Gastroesophageal sphincter (tissue), 4 donors: ENCODE measurements at regions not wholly inside any gene's neighbourhood (a gene's known extent, or its start where the extent isn't known, plus 50 kb on each side); places are given as distances from the start of the nearest gene placed in this dataset.

Experiments
- ATAC-seq: fragments of 150-250 bp; one replicate; pipeline ENCODE4 v1.9.1; 2016; ENCODE audit warnings: mild to moderate bottlenecking, moderate library complexity
- H3K27ac ChIP-seq, 4 donors: fragments of 200-600 bp; sonication (generic) in 3 of 4; 1 replicate in 3 of 4; 2 replicates in 1 of 4; pipeline ENCODE4 v1.5.1; 2016 to 2019
- H3K27me3 ChIP-seq: fragments of 200-600 bp; sonication (generic); one replicate; pipeline ENCODE4 v1.5.1; 2019
- H3K36me3 ChIP-seq, 2 donors: fragments of 200-600 bp; sonication (generic); one replicate each; pipeline ENCODE4 v1.5.1; 2019; ENCODE audit warnings: control low read depth in 1 of 2
- H3K4me1 ChIP-seq, 3 donors: fragments of 200-600 bp; sonication (generic); 1 replicate in 2 of 3; 2 replicates in 1 of 3; pipeline ENCODE4 v1.5.1; 2016 to 2019; ENCODE audit warnings: control low read depth in 2 of 3
- H3K4me3 ChIP-seq, 2 donors: fragments of 200-600 bp; sonication (generic); one replicate each; pipeline ENCODE4 v1.5.1; 2019; ENCODE audit warnings: mild to moderate bottlenecking in 1 of 2, moderate library complexity in 1 of 2
- H3K9me3 ChIP-seq, 3 donors: fragments of 200-600 bp; sonication (generic); one replicate each; pipeline ENCODE4 v1.5.1; 2017 to 2019; ENCODE audit warnings: control low read depth in 2 of 3
- EP300 ChIP-seq: sonication (generic); formaldehyde crosslinking; IDR thresholded peaks from one replicate; pipeline ENCODE4 v1.6.1; 2017; ENCODE audit warnings: antibody characterized with exemption, mild to moderate bottlenecking
- POLR2A ChIP-seq, 2 donors: fragments of 450-650 bp; IDR thresholded peaks; one replicate each; pipeline ENCODE4 v1.6.1; 2017; ENCODE audit warnings: antibody characterized with exemption in 2 of 2, mild to moderate bottlenecking in 2 of 2, moderate library complexity in 1 of 2
- POLR2AphosphoS5 ChIP-seq: sonication (generic); formaldehyde crosslinking; IDR thresholded peaks from one replicate; pipeline ENCODE4 v1.6.1; 2017; ENCODE audit warnings: antibody characterized with exemption
- WGBS, 2 donors: methylation state at CpG; one replicate each; pipeline ENCODE4 v1.1.5; 2018; ENCODE audit warnings: low coverage in 1 of 2; 5-methylcytosine and 5-hydroxymethylcytosine counted together
- TF ChIP-seq, protein P1 (sequence below), 4 experiments: fragments of 200-600 bp in 2 of 4; fragments of 450-650 bp in 2 of 4; sonication (generic) in 1 of 4; IDR thresholded peaks; one replicate each; pipeline ENCODE4 v1.5.1; 2017 to 2019; ENCODE audit warnings: antibody characterized with exemption in 4 of 4, mild to moderate bottlenecking in 2 of 4, moderate library complexity in 2 of 4

DNA sequence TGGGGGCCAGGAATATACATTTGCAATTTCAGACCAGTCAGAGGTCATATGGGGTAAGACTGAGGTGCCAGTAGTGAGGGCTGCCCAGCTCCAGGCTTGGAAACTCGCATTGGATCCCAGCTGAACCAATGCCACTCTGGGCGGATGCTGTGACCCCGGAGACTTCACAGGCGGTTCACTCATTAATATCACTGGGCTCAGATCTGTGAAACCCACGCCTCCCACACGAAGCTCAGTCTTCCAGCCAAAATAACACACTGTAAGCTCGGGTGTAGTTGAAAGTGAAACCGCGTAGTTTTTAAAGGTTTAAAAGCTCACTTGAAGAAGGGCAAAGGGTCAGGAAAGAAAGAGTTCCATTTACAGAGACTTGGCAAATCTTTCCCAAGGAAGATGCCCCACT lies 254.8 kb downstream of the FOXL1 start:
- H3K4me1 ChIP-seq, result peaks cover 0 to 9% (median 0%) of the 10 kb centered on the region in 3 donors
- H3K9me3 ChIP-seq, result peaks cover 0 to under 1% (median 0%) of the 10 kb centered on the region in 3 donors
- H3K27ac ChIP-seq, result peak overlapping the region in 1 of 4 donors; percentile 20
- H3K36me3 ChIP-seq, result no peaks in the 10 kb centered on the region
- peaks cover 22% of the 10 kb centered on the region for H3K27me3 ChIP-seq
- 41% methylated on average over 9 of the region's 9 CpGs; no CpG with 5 or more reads in 1 of the 2 donors for WGBS, 2 donors
- TF ChIP-seq EP300 (no peak), POLR2A (IDR thresholded peaks at IDR 0.05) (no peak), POLR2AphosphoS5 (no peak)
- TF ChIP-seq, protein P1, sequence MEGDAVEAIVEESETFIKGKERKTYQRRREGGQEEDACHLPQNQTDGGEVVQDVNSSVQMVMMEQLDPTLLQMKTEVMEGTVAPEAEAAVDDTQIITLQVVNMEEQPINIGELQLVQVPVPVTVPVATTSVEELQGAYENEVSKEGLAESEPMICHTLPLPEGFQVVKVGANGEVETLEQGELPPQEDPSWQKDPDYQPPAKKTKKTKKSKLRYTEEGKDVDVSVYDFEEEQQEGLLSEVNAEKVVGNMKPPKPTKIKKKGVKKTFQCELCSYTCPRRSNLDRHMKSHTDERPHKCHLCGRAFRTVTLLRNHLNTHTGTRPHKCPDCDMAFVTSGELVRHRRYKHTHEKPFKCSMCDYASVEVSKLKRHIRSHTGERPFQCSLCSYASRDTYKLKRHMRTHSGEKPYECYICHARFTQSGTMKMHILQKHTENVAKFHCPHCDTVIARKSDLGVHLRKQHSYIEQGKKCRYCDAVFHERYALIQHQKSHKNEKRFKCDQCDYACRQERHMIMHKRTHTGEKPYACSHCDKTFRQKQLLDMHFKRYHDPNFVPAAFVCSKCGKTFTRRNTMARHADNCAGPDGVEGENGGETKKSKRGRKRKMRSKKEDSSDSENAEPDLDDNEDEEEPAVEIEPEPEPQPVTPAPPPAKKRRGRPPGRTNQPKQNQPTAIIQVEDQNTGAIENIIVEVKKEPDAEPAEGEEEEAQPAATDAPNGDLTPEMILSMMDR (IDR thresholded peaks at IDR 0.05), result no peak
- no peak for ATAC-seq
- H3K4me3 ChIP-seq, result no peak overlapping the region

- WGBS, 2 donors, result 20 to 50% methylated on average over 1 of the region's 22 CpGs
- H3K27me3 ChIP-seq, result peaks cover 8% of the 10 kb centered on the region
- TF ChIP-seq POLR2A (IDR thresholded peaks at IDR 0.05) (no peak), EP300 (no peak), POLR2AphosphoS5 (no peak)
- TF ChIP-seq, protein P1 (IDR thresholded peaks at IDR 0.05), result no peak
- no peak overlapping the region for H3K4me3 ChIP-seq
- H3K27ac ChIP-seq, result no peak overlapping the region
- no peak for ATAC-seq
- peaks cover 0 to 8% (median 0%) of the 10 kb centered on the region in 3 donors for H3K9me3 ChIP-seq
- peaks cover 0 to 9% (median 0%) of the 10 kb centered on the region in 3 donors for H3K4me1 ChIP-seq
- no peaks in the 10 kb centered on the region for H3K36me3 ChIP-seq
Observed at GRCh38 chr16:86834451-86835035, 256.2 kb downstream of the FOXL1 start.

- peaks cover 0 to 9% (median 0%) of the 10 kb centered on the region in 3 donors for H3K4me1 ChIP-seq
- H3K27me3 ChIP-seq, result no peaks in the 10 kb centered on the region
- WGBS, 2 donors, result 98 to 100% methylated on average over 1 to 5 of the region's 18 CpGs
- H3K4me3 ChIP-seq, result no peak overlapping the region
- H3K27ac ChIP-seq, result no peak overlapping the region
- ATAC-seq, result no peak
- H3K9me3 ChIP-seq, result peaks cover 0 to 8% (median 0%) of the 10 kb centered on the region in 3 donors
- TF ChIP-seq, protein P1 (IDR thresholded peaks at IDR 0.05), result no peak
- TF ChIP-seq EP300 (no peak), POLR2A (IDR thresholded peaks at IDR 0.05) (no peak), POLR2AphosphoS5 (no peak)
- H3K36me3 ChIP-seq, result no peaks in the 10 kb centered on the region
Observed at GRCh38 chr16:86835982-86836381, 257.6 kb downstream of the FOXL1 start.

DNA sequence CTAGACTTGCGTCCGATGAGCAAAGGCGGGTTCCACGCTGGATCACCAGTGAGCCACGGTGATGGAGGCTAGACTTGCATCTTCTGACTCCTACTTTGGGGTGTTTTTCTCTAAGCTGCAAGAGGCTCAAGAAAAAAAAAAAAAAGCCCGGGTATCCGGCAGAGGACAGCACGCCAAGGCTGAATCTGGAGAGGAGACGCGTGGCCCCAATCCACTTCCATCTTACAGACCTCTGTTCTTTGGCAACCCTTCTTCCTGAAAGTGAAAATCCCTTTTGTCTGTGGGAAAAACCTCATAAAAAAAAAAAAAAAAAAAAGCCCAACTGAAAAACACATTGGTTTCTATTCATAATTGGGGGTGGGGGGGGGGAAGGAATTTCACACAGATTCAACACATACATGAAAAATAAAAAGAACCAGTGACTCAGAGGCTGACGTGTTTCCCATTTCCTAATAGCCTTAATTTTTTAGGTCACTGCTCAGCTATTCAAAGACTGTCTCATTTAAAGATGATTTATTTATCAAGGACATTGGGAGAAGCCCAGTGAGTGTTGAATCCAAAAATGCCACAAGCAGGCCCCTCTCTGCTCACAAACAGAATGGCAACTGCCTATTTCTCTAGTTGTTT lies 258.3 kb downstream of the FOXL1 start:
- Histone ChIP-seq H3K27ac (no peak overlapping the region), H3K4me3 (no peak overlapping the region), H3K9me3 (peaks cover 0 to 8% (median 0%) of the 10 kb centered on the region in 3 donors), H3K27me3 (no peaks in the 10 kb centered on the region), H3K4me1 (peaks cover 0 to 9% (median 0%) of the 10 kb centered on the region in 3 donors), H3K36me3 (no peaks in the 10 kb centered on the region)
- peak; percentile 50 for ATAC-seq
- TF ChIP-seq POLR2AphosphoS5 (no peak), EP300 (no peak), POLR2A (IDR thresholded peaks at IDR 0.05) (no peak)
- TF ChIP-seq, protein P1 (IDR thresholded peaks at IDR 0.05), result no peak
- WGBS, 2 donors, result 26 to 56% methylated on average over 5 to 9 of the region's 11 CpGs

DNA sequence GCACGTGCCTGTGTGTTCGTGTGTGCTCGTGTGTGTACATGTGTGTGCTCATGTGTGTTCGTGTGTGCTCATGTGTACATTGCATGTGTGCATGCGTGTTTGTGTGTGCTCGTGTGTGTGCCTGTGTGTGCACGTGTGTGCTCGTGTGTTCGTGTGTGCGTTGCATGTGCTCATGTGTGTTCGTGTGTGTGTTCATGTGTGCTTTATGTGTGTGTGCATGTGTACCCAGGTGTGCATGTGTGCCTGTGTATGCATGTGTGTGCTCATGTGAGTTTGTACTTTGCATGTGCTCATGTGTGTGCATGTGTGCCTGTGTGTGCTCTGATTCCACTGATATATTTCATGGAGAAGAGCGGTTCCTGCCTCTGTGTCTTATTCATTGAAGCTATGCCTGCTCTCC lies 265.5 kb downstream of the FOXL1 start:
- ATAC-seq, result no peak
- H3K4me3 ChIP-seq, result no peak overlapping the region
- TF ChIP-seq POLR2AphosphoS5, result no peak
- 86 to 91% methylated on average over 8 to 11 of the region's 12 CpGs for WGBS, 2 donors
- H3K4me1 ChIP-seq, result no peaks in the 10 kb centered on the region
- H3K36me3 ChIP-seq, result no peaks in the 10 kb centered on the region
- H3K9me3 ChIP-seq, result peaks cover 0 to under 1% (median 0%) of the 10 kb centered on the region in 3 donors
- H3K27ac ChIP-seq, result no peak overlapping the region
- H3K27me3 ChIP-seq, result peaks cover 20% of the 10 kb centered on the region
